Epithelial cell of prostate (primary cell): ENCODE measurements at regions not wholly inside any gene's neighbourhood (a gene's known extent, or its start where the extent isn't known, plus 50 kb on each side); places are given as distances from the start of the nearest gene placed in this dataset.
A peak's percentile ranks its signal among the peaks of the same experiment; 100 is the strongest.
"Not testable (repeated sequence)": the region's sequence is repeated elsewhere in the genome, so short reads cannot be mapped to it uniquely, and the experiment has no call there.

ENCODE experiments used
- DNase-seq: peaks from one replicate; pipeline ENCODE4 v3.0.0-alpha.2; 2011; ENCODE audit warnings: low read depth, low spot score
- H3K27ac ChIP-seq: fragments of 450-650 bp; 2 replicates; pipeline ENCODE4 v1.5.1; 2017; ENCODE audit warnings: mild to moderate bottlenecking

DNA sequence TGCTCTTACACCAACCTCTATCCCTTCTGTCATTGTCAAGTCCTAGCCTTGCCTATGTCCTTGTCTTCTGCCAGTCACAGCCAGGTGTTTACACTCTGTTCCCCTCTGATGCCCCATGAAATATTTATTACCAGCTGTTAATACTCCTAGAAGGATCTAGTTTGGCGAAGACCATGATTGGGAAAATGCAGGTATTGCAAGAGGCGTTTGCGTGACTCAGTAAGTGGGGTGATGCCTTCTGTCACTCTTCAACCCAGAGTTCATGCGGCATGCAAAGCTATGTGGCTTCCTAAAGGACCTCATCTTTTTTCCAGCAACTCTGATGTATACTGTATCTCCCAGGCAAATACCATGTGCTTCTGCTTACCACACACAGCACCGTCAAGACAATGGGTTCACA is 81.8 kb upstream of the GJB6 start:
- H3K27ac ChIP-seq, result no peak overlapping the region
- no peak for DNase-seq

DNA sequence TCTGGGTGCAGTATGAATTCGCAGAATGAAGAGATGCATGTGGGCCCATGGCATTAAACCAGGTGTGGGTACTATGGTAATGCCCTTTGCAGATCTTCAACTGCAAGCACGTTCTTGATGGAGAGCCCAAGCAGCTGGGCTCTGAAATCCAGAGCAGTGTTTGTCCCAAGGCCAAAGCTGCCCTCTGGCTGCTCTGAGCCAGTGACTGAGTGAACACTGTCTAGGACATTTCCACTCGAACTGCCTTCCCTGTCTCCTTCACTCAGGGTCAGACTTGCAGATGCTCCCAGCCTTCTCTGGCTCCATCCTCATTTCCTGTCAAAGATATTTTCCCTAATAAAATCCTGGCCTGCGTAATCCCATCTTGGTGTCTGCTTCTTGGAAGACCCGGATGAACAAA is 80.2 kb upstream of the GJB6 start:
- DNase-seq, result no peak
- no peak overlapping the region for H3K27ac ChIP-seq

DNA sequence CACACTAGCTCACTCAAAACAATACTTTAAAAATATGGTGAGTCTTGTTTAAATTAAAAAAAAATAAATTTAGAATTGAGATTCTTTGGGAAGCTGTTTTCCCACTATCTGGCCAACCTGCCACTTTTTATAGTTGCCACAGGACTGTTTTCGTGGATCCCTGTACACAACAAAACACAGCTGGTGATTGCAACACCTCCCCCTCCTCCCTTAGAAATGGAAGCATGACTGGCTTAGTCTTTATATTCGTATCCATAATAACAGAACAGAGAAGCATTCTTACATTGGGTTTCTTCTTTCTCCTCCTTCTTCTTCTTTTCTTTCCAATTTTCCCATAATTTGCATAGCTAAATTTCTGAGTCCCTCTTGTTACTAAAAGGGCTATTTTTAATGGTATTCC is 79.5 kb upstream of the GJB6 start:
- H3K27ac ChIP-seq, result no peak overlapping the region
- DNase-seq, result no peak

DNA sequence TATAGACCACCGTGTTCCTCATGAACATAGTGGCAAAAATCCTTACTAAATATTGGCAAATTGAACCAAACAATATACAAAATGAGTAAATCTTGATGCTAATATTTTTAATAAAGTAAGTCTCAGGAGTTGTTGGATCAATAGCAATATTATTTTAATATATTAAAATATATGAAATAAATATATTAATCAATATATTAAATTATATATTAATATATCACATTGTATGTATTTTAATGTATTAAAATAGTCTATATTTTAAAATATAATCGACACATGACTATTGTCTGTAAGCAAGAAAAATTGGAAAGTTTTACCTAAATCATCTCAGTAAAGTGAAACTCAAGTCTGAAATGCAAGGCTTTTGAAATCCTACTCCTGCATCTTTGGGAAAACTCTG is 78.9 kb upstream of the GJB6 start:
- DNase-seq, result no peak
- no peak overlapping the region for H3K27ac ChIP-seq

DNA sequence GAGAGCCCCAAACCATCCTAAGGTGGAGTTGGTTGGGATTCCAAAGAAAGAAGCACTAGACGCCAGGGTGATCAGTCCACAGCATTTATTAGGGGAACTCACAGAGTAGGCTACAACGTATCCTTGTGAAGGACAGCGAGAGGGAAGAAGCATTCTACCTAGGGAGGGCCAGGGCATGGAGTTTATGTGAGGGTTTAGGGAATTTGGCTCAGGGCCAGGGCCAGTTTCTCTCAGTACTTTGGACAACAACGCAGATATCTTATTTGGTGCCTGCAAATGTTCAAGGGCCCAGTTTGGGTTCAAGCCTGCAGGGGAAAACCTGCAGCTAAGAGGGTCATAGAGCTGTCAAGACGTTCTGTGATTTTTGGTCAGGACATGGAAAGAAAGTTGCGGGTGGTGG is 73.9 kb upstream of the GJB6 start:
- no peak overlapping the region for H3K27ac ChIP-seq
- no peak for DNase-seq

DNA sequence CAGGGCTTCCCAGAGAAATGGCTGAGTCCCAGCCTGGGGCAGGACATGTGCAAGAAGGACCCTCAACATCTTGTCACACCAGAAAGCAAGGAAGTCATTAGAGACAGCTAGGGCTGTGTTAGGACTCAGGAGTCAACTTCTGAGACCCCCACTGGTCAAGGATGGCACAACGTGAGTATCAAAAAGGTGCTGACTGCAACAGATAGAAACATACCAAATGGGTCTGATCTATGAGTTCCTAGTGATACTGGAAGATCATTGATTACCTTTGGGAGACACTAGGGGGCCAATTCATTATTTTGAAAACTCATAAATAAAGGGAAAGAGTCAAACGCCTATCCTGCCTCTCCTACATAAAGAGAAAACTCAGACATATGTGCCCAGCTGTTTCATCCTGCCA is 73.5 kb upstream of the GJB6 start:
- no peak overlapping the region for H3K27ac ChIP-seq
- DNase-seq, result no peak

DNA sequence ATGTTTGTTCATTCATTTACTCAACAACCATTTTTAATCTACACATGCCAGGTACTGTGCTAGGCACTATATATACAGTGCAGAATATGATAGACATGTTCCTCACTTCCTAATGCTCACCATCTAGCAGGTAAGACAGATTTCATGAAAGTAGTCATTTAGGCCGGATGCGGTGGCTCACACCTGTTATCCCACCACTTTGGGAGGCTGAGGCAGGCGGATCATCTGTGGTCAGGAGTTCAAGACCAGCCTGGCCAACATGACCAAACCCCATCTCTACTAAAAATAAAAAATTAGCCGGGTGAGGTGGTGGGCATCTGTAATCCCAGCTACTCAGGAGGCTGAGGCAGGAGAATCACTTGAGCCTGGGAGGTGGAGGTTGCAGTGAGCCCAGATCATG is 71.9 kb upstream of the GJB6 start:
- H3K27ac ChIP-seq, DNase-seq: not testable (repeated sequence)

DNA sequence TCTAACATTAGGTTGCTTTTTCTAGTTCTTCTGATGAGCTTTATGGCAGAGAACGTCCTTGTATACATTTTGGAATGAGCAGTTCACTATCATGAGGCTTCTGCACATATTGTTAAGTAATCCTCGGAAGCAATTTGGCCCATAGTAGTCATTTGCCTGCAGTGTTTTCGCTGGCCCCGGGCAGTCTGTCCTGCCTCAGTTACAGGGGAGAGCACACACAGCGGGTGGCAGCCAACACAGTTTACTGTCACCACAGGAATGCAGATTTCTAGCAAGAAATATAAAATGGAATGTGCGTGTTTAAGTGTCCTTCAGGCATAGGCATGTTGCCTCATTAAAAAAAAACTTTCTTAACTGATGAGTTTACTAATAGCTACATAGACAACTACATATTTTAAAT is 71.5 kb upstream of the GJB6 start:
- H3K27ac ChIP-seq, result no peak overlapping the region
- DNase-seq, result peak; percentile 49

DNA sequence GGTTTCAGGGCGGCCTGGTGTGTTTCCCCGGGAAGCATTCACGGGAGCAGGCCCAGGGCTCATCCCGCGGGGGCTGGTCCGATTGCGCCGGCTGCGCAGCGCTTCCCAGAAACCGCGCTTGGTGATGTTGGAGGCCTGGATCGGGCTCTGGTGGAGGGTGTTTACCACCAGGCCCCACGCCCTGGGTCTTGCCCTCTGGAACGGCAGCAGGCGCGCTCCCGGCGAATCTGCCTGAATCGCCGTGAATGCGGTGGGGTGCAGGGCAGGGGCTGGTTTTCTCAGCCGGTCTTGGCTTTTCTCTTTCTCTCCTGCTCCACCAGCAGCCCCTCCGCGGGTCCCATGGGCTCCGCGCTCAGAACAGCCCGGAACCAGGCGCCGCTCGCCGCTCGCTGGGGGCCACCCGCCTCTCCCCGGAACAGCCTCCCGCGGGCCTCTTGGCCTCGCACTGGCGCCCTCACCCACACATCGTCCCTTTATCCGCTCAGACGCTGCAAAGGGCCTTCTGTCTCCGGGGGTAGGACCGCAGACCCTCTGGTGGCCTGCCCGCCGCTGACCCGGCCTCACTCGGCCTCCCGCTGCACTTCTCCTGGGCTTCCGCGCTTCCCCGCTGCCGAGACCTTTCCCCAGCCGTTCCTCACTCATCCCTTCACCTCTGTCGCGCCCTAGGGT is 69.4 kb upstream of the GJB6 start:
- no peak for DNase-seq
- no peak overlapping the region for H3K27ac ChIP-seq

DNA sequence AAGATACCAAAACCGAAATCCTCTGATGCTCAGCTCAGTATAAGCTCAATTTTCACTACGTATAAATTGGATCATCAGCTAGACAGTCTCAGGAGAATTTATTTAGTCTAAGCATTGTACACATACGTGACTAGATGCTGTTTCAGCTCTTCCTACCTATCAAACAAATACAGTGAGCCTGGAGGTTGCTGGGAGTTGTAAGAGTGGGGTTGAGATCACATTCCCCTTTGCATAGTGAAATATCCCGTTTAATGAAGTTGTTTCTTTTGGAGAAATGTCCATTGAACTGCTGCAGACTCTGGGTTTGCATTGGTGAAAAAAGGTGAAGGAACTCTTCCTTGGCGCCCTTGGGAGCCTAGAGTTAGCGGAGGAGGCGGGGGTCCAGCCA is 68.9 kb upstream of the GJB6 start:
- H3K27ac ChIP-seq, result no peak overlapping the region
- no peak for DNase-seq

DNA sequence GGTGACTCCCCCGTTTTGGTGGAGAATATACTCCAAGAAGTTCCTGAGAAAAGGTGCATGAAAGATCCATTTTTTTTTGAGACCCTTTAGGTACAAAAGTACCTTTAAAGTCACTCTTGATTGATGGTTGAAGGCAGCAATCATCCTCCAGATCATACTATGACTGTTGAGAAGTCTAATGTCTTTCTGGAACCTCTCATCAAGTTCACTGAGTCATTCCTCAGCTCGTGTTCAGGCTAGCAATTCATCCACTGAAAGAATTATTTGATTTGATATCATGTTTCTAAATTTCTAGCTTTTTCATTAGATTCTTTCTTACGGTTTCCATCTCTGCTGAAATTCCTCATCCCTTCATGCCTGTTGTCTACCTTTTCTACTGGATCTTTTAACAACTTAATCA is 65.1 kb upstream of the GJB6 start:
- peak; percentile 24 for DNase-seq
- H3K27ac ChIP-seq, result no peak overlapping the region

DNA sequence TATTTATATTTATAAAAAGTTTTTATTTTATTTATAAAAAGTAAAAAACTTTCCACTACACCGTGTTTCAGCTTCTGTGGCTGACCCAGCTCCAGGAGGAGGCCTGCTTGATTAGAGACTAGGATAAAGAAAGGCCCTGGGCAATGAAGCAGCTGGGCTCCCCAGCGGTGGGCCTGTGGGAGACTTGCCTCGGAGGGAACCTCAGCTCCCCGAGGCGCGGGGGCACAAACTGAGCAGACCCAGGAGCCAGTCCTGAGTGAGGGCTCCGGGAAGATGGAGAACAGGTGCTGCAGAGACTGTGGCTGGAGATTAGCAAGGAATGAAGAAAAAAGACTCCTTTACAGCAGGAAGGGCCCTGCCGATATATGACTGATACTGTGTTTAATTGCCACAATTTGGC is 63.8 kb upstream of the GJB6 start:
- no peak for DNase-seq
- H3K27ac ChIP-seq, result no peak overlapping the region

DNA sequence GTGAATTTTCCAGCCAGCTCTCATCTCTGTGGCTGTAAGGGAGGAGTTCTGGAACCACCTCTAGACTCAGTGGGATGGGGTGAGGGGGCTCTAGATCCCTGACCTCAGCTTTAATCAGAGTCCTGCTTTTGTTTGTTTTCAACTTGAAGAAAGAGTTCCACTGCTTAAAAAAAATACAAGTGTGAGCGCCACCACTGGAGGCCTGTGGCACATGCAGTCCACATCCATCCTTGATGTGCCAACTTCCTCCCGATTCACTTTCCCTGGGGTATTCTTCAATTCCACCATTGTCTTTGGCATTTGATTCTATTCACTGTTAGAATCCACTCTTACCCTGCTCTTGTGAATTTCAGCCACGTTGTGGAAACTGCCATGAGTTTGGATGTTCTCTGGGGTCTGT is 62.4 kb upstream of the GJB6 start:
- H3K27ac ChIP-seq, result no peak overlapping the region
- DNase-seq, result no peak

DNA sequence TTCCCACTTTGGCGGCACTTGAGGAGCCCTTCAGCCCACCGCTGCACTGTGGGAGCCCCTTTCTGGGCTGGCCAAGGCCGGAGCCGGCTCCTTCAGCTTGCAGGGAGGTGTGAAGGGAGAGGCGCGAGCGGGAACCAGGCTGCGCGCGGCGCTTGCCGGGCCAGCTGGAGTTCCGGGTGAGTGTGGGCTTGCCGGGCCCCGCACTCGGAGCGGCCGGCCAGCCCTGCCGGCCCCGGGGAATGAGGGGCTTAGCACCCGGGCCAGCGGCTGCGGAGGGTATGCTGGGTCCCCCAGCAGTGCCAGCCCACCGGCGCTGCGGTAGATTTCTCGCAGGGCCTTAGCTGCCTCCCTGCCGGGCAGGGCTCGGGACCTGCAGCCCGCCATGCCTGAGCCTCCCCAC is 60.2 kb upstream of the GJB6 start:
- H3K27ac ChIP-seq, DNase-seq: not testable (repeated sequence)

DNA sequence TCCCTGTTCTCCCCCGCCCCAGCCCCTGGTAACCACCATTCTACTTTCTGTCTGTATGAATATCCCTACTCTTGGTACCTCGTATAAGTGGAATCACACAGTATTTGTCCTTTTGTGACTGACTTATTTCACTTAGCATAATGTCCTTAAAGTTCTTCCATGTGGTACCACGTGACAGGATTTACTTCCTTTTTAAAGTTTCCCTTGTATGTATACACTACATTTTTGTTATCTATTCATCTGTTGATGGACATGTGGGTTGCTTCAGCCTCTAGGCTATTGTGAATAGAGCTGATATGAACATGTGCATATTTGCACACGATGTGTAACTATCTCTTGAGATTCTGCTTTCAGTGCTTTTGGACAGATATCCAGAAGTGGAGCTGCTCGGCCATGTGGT is 59.6 kb upstream of the GJB6 start:
- H3K27ac ChIP-seq, result no peak overlapping the region
- DNase-seq, result no peak

DNA sequence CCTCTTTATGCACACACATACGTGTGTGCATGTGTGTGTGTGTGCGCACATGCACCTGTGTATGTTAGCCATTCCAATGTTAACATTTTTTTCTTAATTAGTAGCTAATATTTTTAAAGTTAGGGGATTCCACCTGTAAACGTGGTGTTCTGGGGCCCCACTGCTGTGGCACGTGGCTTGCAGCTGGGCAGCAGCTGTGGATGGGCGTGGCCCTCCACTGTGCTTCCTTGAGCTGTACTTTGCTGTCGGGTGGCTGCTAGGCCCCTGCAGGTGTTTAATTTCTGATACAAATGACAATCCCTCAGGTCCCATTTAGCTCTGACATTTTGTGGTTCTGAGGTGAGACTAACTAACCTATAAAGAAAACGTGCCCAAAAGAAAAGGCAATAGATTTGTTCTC is 58.9 kb upstream of the GJB6 start:
- no peak for DNase-seq
- no peak overlapping the region for H3K27ac ChIP-seq

DNA sequence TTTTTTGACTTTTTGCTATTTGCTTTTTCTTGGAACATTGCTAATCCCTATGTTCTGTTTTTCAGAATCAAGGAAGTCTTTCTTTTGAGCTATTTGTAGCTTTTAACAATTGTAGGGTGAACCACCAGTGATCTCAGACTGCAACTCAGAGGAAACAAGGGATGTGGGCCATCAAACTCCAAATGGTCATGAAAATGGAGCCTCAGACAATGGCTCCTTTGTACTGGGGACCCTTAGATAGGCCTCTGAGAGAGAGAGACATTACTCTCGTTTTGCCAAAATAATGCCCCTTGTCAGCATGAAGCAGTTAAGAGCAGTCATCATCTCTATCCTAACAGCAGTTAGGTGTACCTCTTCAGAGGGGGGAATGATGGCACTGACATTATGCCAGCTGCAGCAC is 56.4 kb upstream of the GJB6 start:
- H3K27ac ChIP-seq, result no peak overlapping the region
- no peak for DNase-seq

DNA sequence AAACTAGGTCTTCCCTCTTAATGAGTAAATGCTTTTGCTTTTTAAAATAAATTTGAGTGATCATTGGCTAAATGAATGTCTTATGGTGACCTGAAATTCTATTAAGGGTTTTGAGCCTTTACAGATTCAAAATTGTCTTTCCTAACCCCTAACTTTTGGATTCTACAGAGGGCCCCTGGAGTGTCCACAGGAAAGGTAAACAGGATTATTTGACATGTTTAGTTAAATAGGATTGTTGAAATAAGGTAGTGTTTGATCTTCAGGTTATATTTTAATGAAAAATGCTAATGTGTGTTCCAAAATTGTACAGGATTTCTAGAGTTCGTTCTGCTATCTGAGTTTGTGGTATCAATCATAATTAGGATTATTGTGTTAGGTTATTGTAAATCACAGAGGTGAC is 55.9 kb upstream of the GJB6 start:
- DNase-seq, result no peak
- no peak overlapping the region for H3K27ac ChIP-seq

DNA sequence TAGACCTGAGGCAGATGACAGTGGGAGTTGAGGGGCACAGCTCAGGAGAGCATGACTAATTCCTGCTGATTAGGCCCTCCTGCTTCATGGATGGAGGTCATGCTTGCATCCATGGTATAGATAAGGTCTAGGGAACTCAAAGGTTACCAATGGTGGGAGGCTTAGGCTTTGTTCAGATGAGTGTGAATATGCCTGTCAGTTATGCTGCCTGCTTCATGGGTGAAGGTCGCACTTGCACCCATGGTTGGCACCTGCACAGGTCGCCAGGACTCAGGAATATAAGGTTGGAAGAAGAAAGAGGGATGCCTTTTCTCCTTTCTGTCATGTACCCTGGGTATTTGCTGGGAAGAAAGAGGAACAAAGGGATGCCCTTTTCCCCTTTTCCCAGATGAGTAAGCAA is 53.4 kb upstream of the GJB6 start:
- DNase-seq, result no peak
- H3K27ac ChIP-seq, result no peak overlapping the region
